Adrenal gland (tissue), 9 donors: ENCODE measurements at regions not wholly inside any gene's neighbourhood (a gene's known extent, or its start where the extent isn't known, plus 50 kb on each side); places are given as distances from the start of the nearest gene placed in this dataset.

Experiments used
- DNase-seq, 7 donors: peaks; one replicate each; pipeline ENCODE4 v3.0.0-alpha.2; 2019 to 2020
- H3K27ac ChIP-seq, 5 donors: fragments of 200-600 bp; sonication (generic) in 4 of 5; 1 replicate in 3 of 5; 2 replicates in 2 of 5; pipeline versions ENCODE4 v1.5.1 to v1.8.0; 2016 to 2020; ENCODE audit warnings: mild to moderate bottlenecking in 1 of 5
- H3K27me3 ChIP-seq: fragments of 200-600 bp; 2 replicates; pipeline ENCODE4 v1.8.0; 2021
- H3K36me3 ChIP-seq, 2 donors: fragments of 200-600 bp; replicated peaks in 1 of 2; 1 replicate in 1 of 2; 2 replicates in 1 of 2; pipeline versions ENCODE4 v1.5.1 to v1.8.0; 2018 to 2022
- H3K4me1 ChIP-seq, 2 donors: fragments of 200-600 bp; replicated peaks in 1 of 2; 1 replicate in 1 of 2; 2 replicates in 1 of 2; pipeline versions ENCODE4 v1.5.1 to v1.8.0; 2018 to 2021
- H3K4me3 ChIP-seq, 4 donors: fragments of 200-600 bp; sonication (generic) in 3 of 4; one replicate each; pipeline ENCODE4 v1.5.1; 2016 to 2018
- H3K9me3 ChIP-seq, 3 donors: fragments of 200-600 bp; sonication (generic) in 1 of 3; replicated peaks in 1 of 3; 1 replicate in 2 of 3; 2 replicates in 1 of 3; pipeline versions ENCODE4 v1.5.1 to v1.8.0; 2016 to 2021
- CTCF ChIP-seq, 6 experiments: fragments of 450-650 bp in 4 of 6; fragments of 200-600 bp in 2 of 6; sonication (generic) in 1 of 6; IDR thresholded peaks; 1 replicate in 5 of 6; 2 replicates in 1 of 6; pipeline versions ENCODE4 v1.5.1 to v1.8.0; 2016 to 2021; ENCODE audit warnings: antibody characterized with exemption in 6 of 6, mild to moderate bottlenecking in 2 of 6, moderate library complexity in 1 of 6
- POLR2A ChIP-seq, 2 donors: fragments of 450-650 bp; IDR thresholded peaks; one replicate each; pipeline ENCODE4 v1.6.1; 2017; ENCODE audit warnings: antibody characterized with exemption in 2 of 2, mild to moderate bottlenecking in 2 of 2, moderate library complexity in 1 of 2
- WGBS, 4 donors: extraction: QIAGEN DNeasy Blood & Tissue Kit in 2 of 4; methylation state at CpG; one replicate each; pipeline versions ENCODE4 v1.1.5 to v1.1.7; 2013 to 2017; 5-methylcytosine and 5-hydroxymethylcytosine counted together
- intact Hi-C, 2 donors: fragments of 100-400 bp; cut with DNase I; formaldehyde crosslinking; loops; one replicate each; pipeline versions ENCODE4 v1.14.1 to v1.15.0; 2022 to 2023
- donor health status: healthy with polysubstance abuse.
- donor health status: Bipolar disorder and iron deficiency.
- donor health status: DM: yes; HTN: yes; CAD: no.
- donor health status: DM: no; HTN: no; CAD: no.
- donor health status: DM: no; HTN: no; CAD: no.

GRCh38 chr6:105889902-105890301 lies 196.2 kb upstream of the PRDM1 start:
- H3K4me3 ChIP-seq = no peak overlapping the region
- intact Hi-C loops = no loop called here
- DNase-seq = no peak
- no peaks in the 10 kb centered on the region for H3K36me3 ChIP-seq
- TF ChIP-seq CTCF (IDR thresholded peaks at IDR 0.05) (no peak), POLR2A (IDR thresholded peaks at IDR 0.05) (no peak)
- H3K9me3 ChIP-seq = no peaks in the 10 kb centered on the region
- WGBS, 4 donors = 72 to 86% (median 81%) methylated on average over 2 of the region's 2 CpGs
- no peaks in the 10 kb centered on the region for H3K4me1 ChIP-seq
- no peak overlapping the region for H3K27ac ChIP-seq
- no peaks in the 10 kb centered on the region for H3K27me3 ChIP-seq

GRCh38 chr6:105886814-105887544 lies 199.2 kb upstream of the PRDM1 start:
- no peak overlapping the region for H3K27ac ChIP-seq
- WGBS, 4 donors = 81 to 88% (median 84%) methylated on average over 7 of the region's 7 CpGs
- no peaks in the 10 kb centered on the region for H3K36me3 ChIP-seq
- no peaks in the 10 kb centered on the region for H3K27me3 ChIP-seq
- no peaks in the 10 kb centered on the region for H3K4me1 ChIP-seq
- H3K9me3 ChIP-seq = no peaks in the 10 kb centered on the region
- no peak overlapping the region for H3K4me3 ChIP-seq
- DNase-seq = no peak
- intact Hi-C loops = no loop called here
- no peak for TF ChIP-seq CTCF (IDR thresholded peaks at IDR 0.05)
- no peak for TF ChIP-seq POLR2A (IDR thresholded peaks at IDR 0.05)

GRCh38 chr6:105886066-105886813 lies 199.9 kb upstream of the PRDM1 start:
- no peaks in the 10 kb centered on the region for H3K36me3 ChIP-seq
- H3K9me3 ChIP-seq = no peaks in the 10 kb centered on the region
- no peak overlapping the region for H3K4me3 ChIP-seq
- 50 to 60% (median 59%) methylated on average over 7 of the region's 7 CpGs for WGBS, 4 donors
- no peaks in the 10 kb centered on the region for H3K4me1 ChIP-seq
- TF ChIP-seq POLR2A (IDR thresholded peaks at IDR 0.05) (no peak), CTCF (IDR thresholded peaks at IDR 0.05) (no peak)
- no peak for DNase-seq
- H3K27ac ChIP-seq = no peak overlapping the region
- no peaks in the 10 kb centered on the region for H3K27me3 ChIP-seq
- intact Hi-C loops = no loop called here

- 74 to 84% (median 82%) methylated on average over 7 of the region's 7 CpGs for WGBS, 4 donors
- no peaks in the 10 kb centered on the region for H3K27me3 ChIP-seq
- H3K4me1 ChIP-seq = no peaks in the 10 kb centered on the region
- TF ChIP-seq CTCF (IDR thresholded peaks at IDR 0.05) (no peak), POLR2A (IDR thresholded peaks at IDR 0.05) (no peak)
- H3K36me3 ChIP-seq = no peaks in the 10 kb centered on the region
- H3K9me3 ChIP-seq = no peaks in the 10 kb centered on the region
- intact Hi-C loops = no loop called here
- DNase-seq = no peak
- no peak overlapping the region for H3K27ac ChIP-seq
- no peak overlapping the region for H3K4me3 ChIP-seq
Measured at GRCh38 chr6:105884426-105884825, 201.7 kb upstream of the PRDM1 start.
